Activated naive CD8-positive, alpha-beta T cell treated with anti-CD3 and anti-CD28 coated beads, Interleukin-2, amount 10 ng/mL, durations not matched to agents 7 days and 5 days (primary cell): ENCODE measurements at regions not wholly inside any gene's neighbourhood (a gene's known extent, or its start where the extent isn't known, plus 50 kb on each side); places are given as distances from the start of the nearest gene placed in this dataset.

ENCODE experiments used
- ATAC-seq: fragments of 150-1000 bp; cut with Tn5 transposase; one replicate; pipeline ENCODE4 v1.10.0; 2021; ENCODE audit warnings: low read depth, moderate library complexity
- POLR2A ChIA-PET: fragments of 350-600 bp; sonication (Branson Sonifier 250); formaldehyde crosslinking; loops from one replicate; lab custom pipeline; 2021; ENCODE audit warnings: antibody characterized with exemption; lab: Charles Lee
- DNase-seq: peaks from one replicate; pipeline ENCODE4 v3.0.0; 2021
- H3K27ac Mint-ChIP-seq: one replicate; pipeline ENCODE4 v1.8.0; 2022; ENCODE audit warnings: mild to moderate bottlenecking, mixed read lengths
- H3K27me3 Mint-ChIP-seq: one replicate; pipeline ENCODE4 v1.8.0; 2022; ENCODE audit warnings: mild to moderate bottlenecking, moderate library complexity, mixed read lengths
- H3K36me3 Mint-ChIP-seq: one replicate; pipeline ENCODE4 v1.8.0; 2021; ENCODE audit warnings: mild to moderate bottlenecking, mixed read lengths
- H3K4me1 Mint-ChIP-seq: one replicate; pipeline ENCODE4 v1.8.0; 2021; ENCODE audit warnings: mixed read lengths
- H3K4me3 Mint-ChIP-seq: one replicate; pipeline ENCODE4 v1.8.0; 2022; ENCODE audit warnings: mild to moderate bottlenecking, moderate library complexity, mixed read lengths
- H3K9me3 Mint-ChIP-seq: one replicate; pipeline ENCODE4 v1.8.0; 2021; ENCODE audit warnings: mixed read lengths

DNA sequence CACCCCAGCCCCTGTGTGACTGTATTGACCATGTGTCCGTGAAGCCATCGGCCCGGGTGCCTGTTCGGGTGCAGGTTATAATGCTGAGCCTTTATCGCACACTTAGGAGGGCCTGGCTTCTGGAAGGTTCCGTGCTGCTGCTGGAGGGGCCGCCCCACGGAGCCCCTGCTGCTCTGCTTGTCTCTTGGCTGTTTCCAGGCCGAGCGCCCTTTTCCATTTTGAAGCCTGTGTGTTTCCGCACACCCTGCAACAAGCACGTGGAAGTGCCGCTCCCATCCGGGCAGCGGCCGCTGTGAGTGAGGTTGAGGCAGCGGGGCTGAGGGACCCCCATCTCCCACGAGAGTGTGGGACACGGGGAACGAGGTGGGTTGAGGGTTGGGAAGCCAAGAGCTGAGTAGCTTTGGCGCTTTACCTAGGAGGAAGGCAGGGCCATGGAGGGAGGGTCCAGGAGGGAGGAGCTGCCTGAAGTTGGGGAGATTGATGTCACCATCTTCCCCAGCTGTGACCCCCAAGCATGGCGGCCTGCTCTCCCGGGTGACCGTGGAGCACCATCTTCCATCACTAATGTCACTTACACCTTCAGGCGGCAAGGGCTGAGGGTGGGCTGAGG, 200.1 kb upstream of the GSE1 start:
- peak; percentile 21 for DNase-seq
- Mint-ChIP-seq H3K9me3 (peaks cover 6% of the 10 kb centered on the region), H3K4me3 (no peak overlapping the region), H3K27me3 (no peaks in the 10 kb centered on the region), H3K36me3 (no peaks in the 10 kb centered on the region), H3K27ac (no peak overlapping the region), H3K4me1 (peaks cover 2% of the 10 kb centered on the region)
- no peak for ATAC-seq
- POLR2A ChIA-PET, result no interaction called here

DNA sequence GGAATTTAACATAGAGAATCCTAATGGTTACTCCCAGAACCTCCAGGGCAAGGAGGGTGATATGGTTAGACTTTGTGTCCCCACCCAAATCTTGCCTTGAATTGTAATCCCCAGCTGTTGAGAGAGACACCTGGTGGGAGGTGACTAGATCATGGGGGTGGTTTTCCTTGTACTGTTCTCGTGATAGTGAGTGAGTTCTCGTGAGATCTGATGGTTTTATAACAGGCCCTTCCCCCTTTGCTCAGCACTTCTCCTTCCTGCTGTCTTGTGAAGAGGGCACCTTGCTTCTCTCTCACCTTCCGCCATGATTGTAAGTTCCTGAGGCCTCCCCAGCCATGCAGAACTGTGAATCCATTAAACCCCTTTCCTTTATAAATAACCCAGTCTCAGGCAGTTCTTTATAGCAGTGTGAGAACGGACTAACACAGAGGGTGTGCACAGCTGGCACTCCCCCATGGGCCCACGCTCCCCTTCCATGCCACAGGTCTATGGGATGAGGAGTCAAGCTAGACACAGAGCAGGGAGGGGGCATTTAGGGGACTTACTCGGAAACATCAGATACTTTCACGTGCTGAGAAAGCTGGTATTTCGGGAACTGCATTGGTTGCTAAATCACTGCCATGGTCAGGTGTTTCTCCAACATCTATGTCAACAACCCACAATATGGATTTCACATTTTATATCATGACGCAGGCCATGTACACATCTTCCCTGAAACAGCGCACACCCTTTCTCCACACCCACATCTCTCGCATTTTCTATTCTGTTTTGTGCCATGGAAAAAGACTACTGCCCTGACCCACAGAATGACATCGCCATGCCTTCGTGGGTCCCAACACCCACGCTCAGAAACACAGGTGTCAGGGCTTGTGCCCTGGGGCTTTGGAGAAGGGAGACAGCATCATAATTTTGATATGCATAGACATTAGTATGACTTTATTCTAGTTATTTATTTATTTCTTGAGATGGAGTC, 199.1 kb upstream of the GSE1 start:
- no peaks in the 10 kb centered on the region for H3K36me3 Mint-ChIP-seq
- no peak for ATAC-seq
- peaks cover 4% of the 10 kb centered on the region for H3K27me3 Mint-ChIP-seq
- H3K4me1 Mint-ChIP-seq, result peaks cover 4% of the 10 kb centered on the region
- no peak overlapping the region for H3K27ac Mint-ChIP-seq
- H3K4me3 Mint-ChIP-seq, result no peak overlapping the region
- POLR2A ChIA-PET, result no interaction called here
- DNase-seq, result no peak
- peaks cover 6% of the 10 kb centered on the region for H3K9me3 Mint-ChIP-seq

DNA sequence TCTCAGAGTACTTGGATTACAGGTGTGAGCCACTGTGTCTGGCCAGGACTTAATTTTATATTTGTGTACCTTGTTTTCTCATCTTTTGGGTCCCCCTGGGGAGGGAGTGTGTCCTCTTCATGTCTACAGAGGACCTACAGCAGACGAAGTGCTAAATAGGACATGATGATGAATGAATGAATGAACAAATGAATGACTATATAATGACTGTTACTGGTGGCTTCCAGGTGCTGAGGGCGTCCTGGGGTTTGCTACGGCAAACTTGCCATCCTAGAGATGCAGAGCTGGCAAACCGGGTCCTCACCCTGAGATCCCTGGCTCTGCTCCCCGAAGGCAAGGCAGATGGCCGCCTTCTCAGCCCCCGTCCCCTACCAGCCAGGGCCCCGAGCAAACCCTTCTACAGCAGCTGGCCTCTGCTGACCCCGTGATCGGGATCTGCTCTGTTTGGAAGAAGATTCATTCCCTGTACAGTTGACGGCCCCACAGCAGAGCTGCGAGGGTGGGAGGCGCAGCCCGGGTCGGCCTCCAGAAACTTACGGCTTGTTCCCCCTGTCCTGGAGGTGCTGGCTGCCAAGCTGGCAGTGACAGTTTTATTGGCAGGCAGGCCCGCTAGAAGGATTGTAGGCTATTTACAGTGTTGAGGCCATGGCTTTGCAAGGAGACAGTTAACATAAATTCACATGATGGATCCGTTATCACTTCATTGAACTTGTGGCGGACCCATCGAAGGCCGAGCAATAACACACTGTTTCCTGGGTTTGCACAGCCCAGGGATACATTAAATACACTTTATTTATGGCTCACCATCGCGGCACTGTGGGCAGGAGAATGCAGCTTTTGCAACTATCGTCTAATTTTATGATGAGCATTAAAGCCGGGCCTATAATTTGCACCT, 197.7 kb upstream of the GSE1 start:
- DNase-seq, result peak; percentile 32
- H3K4me1 Mint-ChIP-seq, result peaks cover 4% of the 10 kb centered on the region
- no peaks in the 10 kb centered on the region for H3K36me3 Mint-ChIP-seq
- no peak for ATAC-seq
- H3K9me3 Mint-ChIP-seq, result peaks cover 6% of the 10 kb centered on the region
- H3K27ac Mint-ChIP-seq, result no peak overlapping the region
- POLR2A ChIA-PET, result interaction anchor here (0.6 to 1.0 kb wide), 3 partner anchors 138 to 200 kb away, joined by 3 read pairs; no protein-coding TSS in a partner anchor
- no peak overlapping the region for H3K4me3 Mint-ChIP-seq
- peaks cover 4% of the 10 kb centered on the region for H3K27me3 Mint-ChIP-seq

DNA sequence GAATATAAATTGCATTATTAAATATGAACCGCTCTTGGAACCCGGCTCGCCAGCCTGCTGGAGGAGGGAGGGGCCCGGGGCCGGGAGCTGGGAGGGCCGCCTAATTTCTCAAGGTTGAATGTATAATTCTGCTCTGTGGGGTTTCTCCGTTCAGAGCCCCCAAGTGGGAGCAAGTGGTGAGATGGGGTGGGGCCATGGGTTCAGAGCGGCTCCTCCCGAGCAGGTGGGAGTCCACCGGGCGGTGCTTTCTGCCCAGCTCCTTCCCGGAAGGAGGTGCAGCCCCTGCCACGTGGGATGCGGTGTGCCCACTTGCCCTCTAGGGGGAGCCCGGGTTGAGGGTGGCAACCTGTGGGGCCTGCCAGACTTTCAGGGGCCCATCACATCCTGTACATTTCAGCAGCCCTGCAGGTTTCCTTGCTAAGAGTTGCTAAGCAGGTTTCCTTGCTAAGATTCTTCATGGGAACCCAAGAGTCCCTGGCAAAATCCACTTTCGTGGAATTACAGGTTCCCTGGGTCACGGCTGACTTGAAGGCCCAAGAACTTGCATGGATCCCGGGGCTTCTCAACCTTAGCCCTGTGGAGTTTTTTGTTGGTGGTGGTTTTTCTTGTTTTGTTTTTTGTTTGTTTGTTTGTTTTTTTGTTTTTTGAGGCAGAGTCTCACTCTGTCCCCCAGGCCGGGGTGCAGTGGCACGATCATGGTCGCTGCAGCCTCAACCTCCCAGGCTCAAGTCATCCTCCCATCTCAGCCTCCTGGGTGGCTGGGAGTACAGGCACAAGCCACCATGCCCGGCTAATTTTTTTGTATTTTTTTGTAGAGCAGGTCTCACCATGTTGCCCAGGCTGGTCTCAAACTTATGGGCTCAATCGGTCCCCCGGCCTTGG, 196.7 kb upstream of the GSE1 start:
- peak; percentile 86 for ATAC-seq
- no peak overlapping the region for H3K4me3 Mint-ChIP-seq
- H3K27me3 Mint-ChIP-seq, result peaks cover 4% of the 10 kb centered on the region
- peaks cover 6% of the 10 kb centered on the region for H3K9me3 Mint-ChIP-seq
- DNase-seq, result peak; percentile 84
- H3K36me3 Mint-ChIP-seq, result no peaks in the 10 kb centered on the region
- peaks cover 6% of the 10 kb centered on the region for H3K4me1 Mint-ChIP-seq
- POLR2A ChIA-PET, result interaction anchor here (0.6 to 1.0 kb wide), 4 partner anchors 137 to 199 kb away, joined by 3 read pairs; partner anchors contain the start of gene GSE1
- peak overlapping the region; percentile 21 for H3K27ac Mint-ChIP-seq

DNA sequence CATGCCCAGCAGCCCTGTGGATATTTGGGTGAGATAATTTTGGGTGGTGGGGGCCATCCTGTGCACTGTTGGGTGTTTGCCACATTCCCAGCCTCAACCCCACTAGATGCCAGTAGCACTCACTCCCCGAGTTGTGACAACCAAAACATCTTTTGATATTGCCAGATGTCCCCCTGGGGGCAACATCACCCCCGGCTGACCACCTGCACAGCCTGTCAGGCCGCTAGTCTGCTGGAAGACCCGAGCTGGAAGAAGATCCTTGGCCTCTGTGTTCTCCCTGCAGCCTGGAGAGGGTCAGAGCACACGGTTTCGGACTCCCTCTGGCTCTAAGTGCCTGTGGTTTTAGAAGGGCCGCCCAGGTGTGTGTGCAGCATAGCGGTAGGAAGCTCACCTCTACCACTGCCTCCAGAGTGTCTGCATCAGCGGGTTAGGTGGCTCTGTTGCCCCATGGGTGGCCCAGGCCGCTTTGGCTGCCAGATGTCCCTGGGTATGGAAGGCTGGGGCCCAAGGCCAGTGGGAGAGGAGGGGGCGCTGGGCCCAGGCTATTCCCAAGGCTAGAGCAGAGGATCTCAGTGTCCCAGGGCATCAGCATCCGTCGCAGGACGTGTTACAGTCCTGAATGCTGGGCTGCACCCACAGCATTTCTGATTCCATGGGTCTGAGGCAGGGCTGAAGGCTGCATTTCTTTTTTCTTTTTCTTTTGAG, 195.8 kb upstream of the GSE1 start:
- H3K27ac Mint-ChIP-seq, result peak overlapping the region; percentile 21
- ATAC-seq, result no peak
- POLR2A ChIA-PET, result no interaction called here
- peaks cover 4% of the 10 kb centered on the region for H3K27me3 Mint-ChIP-seq
- peaks cover 6% of the 10 kb centered on the region for H3K4me1 Mint-ChIP-seq
- no peaks in the 10 kb centered on the region for H3K36me3 Mint-ChIP-seq
- peak; percentile 23 for DNase-seq
- H3K9me3 Mint-ChIP-seq, result peaks cover 6% of the 10 kb centered on the region
- no peak overlapping the region for H3K4me3 Mint-ChIP-seq

DNA sequence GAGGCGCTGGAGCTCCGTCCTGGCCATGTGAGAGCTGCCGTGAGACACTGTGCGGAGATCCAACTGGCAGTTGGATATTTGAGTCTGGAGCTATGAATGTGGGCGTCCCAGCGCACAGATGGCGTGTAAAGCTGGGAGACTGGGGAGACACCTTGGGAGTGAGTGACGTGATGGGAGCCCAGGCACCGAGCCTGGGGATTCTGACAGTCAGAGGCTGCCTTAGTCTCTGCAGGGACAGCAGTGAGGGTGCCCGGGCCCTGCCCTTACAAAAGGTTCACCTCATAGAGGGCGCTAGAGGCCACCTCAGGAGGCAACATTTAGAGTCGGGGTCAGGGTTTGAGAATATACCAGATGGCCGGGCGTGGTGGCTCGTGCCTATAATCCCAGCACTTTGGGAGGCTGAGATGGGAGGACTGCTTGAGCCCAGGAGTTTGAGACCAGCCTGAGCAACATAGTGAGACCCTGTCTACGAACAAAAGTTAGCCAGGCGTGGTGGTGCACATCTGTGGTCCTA, 194.1 kb upstream of the GSE1 start:
- Mint-ChIP-seq H3K9me3 (peaks cover 2% of the 10 kb centered on the region), H3K27ac (peak overlapping the region; percentile 34), H3K27me3 (peaks cover 5% of the 10 kb centered on the region), H3K36me3 (no peaks in the 10 kb centered on the region), H3K4me3 (no peak overlapping the region), H3K4me1 (peaks cover 6% of the 10 kb centered on the region)
- POLR2A ChIA-PET, result interaction anchor here (1.4 to 1.9 kb wide), 2 partner anchors 192 to 197 kb away, joined by 6 read pairs; no protein-coding TSS in a partner anchor
- DNase-seq (peak; percentile 23), ATAC-seq (no peak)

DNA sequence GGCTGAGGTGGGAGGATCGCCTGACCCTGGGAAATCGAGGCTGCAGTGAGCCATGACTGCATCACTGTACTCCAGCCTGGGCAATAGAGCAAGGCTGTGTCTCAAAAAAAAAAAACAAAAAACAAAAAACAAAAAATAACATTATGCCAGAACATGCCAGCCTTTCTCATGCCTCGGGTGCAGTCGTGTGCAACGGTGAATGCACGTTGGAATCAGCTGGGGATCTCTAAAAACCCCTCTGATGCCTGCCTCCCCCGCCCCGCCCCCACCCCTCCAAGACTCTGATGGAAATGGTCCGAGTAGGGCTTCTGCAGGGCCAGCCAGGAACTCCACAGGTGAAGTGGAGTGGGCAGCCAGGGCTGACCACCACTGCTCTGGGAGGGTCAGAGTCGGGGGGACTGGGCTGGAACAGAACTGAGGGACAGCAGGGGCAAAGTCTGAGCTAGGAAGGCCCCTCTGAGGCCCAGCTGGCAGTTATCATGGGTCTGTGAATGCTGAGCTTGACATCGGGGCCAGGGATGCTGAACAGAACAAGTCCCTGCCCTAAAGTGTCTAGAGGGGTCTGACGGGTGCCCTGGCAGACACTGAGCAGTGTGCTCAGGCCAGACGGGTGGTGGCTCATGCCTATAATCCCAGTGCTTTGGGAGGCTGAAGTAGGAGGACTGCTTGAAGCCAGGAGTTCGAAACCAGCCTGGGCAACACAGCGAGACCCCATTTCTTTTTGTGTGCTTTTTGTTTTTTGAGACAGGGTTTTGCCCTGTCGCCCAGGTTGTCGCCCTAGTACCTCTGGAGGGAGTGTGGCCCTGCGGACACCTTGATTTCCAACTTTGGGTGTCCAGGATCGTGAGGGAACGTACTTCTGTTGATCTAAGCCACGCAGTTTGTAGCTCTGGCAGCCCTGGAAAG, 193.4 kb upstream of the GSE1 start:
- DNase-seq (peak; percentile 30), ATAC-seq (no peak)
- H3K9me3 Mint-ChIP-seq, result no peaks in the 10 kb centered on the region
- no peak overlapping the region for H3K4me3 Mint-ChIP-seq
- H3K27ac Mint-ChIP-seq, result no peak overlapping the region
- no peaks in the 10 kb centered on the region for H3K36me3 Mint-ChIP-seq
- H3K27me3 Mint-ChIP-seq, result peaks cover 5% of the 10 kb centered on the region
- H3K4me1 Mint-ChIP-seq, result peaks cover 6% of the 10 kb centered on the region
- POLR2A ChIA-PET, result interaction anchor here (1.0 to 1.9 kb wide), 4 partner anchors 191 to 392 kb away, joined by 3 to 7 read pairs (median 6); partner anchors contain the start of gene KIAA0513

DNA sequence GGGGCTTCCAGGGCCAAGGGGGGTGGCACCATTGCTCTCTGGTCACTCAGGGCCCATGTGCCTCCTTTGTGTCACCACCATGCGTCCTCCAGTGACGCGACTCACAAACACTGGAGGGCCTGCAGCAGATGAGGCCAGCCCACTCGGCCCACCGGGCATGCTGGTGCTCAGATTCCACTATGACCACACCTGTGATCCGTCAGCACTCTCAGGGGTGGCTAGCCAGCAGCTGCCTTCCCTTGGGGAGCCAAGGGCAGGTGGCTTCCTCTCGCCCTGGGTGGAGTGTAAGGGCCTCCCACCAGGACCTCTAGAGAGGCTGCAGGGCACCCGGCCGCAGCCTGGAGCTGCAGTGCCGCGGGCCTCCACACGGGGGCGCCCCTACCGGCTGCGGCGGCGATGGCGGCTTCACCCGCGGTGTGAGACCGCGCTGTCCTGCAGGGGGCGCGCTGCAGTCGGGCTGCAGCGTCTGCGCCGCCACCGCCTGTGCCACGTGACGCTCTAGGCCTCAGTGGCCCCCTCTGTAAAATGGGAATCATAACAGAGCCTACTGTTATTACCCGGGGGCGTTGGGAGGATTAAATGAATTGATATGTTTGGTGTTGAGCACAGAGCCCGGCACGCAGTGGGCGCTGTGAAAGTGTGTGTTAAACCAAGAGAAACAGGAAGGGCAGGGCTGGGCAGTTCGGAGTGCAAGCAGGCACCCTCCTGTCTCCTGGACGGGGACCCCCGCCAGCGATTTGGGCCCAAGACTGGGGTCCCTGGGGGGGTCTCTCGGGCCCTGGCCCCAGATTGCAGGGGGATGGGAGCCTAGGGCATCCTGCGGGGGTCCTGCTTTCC, 192.4 kb upstream of the GSE1 start:
- H3K4me1 Mint-ChIP-seq, result peaks cover 6% of the 10 kb centered on the region
- POLR2A ChIA-PET, result interaction anchor here (1.0 to 1.9 kb wide), 5 partner anchors 133 to 393 kb away, joined by 3 to 7 read pairs (median 5); partner anchors contain the start of gene KIAA0513
- peaks cover 5% of the 10 kb centered on the region for H3K27me3 Mint-ChIP-seq
- ATAC-seq (peak; percentile 64), DNase-seq (peak; percentile 94)
- no peaks in the 10 kb centered on the region for H3K36me3 Mint-ChIP-seq
- no peaks in the 10 kb centered on the region for H3K9me3 Mint-ChIP-seq
- no peak overlapping the region for H3K4me3 Mint-ChIP-seq
- no peak overlapping the region for H3K27ac Mint-ChIP-seq

DNA sequence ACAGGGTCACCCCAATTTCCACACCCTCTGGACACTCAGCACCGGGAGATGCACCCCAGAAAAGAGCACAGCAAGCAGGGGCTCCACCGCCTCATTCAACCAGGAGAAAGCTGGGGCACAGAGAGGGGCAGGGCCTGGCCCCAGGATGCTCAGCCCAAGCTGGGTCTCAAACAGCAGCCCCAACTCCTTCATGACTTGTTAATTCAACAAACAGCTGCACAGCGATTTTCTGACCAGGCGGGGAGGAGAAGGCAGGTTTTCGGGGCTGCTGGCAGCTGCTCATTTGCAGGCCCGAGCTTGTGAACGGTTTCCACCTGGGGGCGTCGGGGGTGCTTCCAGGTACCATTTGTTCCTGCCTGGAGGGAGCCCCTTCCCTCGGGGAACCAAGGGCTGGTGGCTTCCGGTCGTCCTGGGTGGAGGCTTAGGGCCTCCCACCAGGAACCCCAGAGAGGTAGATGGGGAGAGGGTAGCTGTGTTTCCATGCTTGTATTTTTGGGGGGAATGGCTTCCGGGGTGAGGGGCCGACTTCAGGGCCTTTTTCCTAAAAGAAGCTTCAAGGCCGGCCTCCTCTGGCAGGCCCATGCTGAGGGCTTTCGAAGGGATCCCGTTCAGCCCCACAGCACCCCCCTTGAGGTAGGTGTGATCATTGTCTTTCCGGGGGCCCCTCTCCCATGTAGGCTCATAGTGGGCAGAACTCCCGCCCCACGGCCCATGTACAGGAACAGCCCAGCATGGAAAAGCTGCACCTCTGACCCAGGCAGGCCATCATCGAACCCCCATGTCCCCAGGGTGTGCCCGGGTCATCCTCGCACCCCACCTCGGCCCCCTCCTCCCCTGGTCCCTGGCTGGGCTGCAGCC, 191.6 kb upstream of the GSE1 start:
- no peak overlapping the region for H3K27ac Mint-ChIP-seq
- H3K4me1 Mint-ChIP-seq, result peaks cover 4% of the 10 kb centered on the region
- POLR2A ChIA-PET, result interaction anchor here (1.0 to 1.9 kb wide), 5 partner anchors 133 to 394 kb away, joined by 3 to 7 read pairs (median 5); partner anchors contain the start of gene KIAA0513
- no peaks in the 10 kb centered on the region for H3K36me3 Mint-ChIP-seq
- no peak for ATAC-seq
- peak; percentile 20 for DNase-seq
- H3K27me3 Mint-ChIP-seq, result peaks cover 8% of the 10 kb centered on the region
- H3K4me3 Mint-ChIP-seq, result no peak overlapping the region
- H3K9me3 Mint-ChIP-seq, result no peaks in the 10 kb centered on the region
